Panc1 (cell line): ENCODE measurements at regions not wholly inside any gene's neighbourhood (a gene's known extent, or its start where the extent isn't known, plus 50 kb on each side); places are given as distances from the start of the nearest gene placed in this dataset.

Experiments used
- ATAC-seq: fragments of 200-7000 bp; cut with Tn5 transposase; 2 replicates; pipeline ENCODE4 v1.9.1; 2020; ENCODE audit warnings: mild to moderate bottlenecking, moderate library complexity
- BruUV-seq: library from RNA; stranded (reverse); fragments of 400-500 nt; replicated peaks from 2 replicates; lab custom pipeline; 2021; lab: Mats Ljungman, UMichigan
- CTCF ChIA-PET: fragments of 300-600 bp; sonication (Branson Sonifier 250); formaldehyde crosslinking; loops from one replicate; lab custom pipeline; 2022; ENCODE audit warnings: antibody characterized with exemption; lab: Charles Lee
- POLR2A ChIA-PET: fragments of 300-600 bp; sonication (Branson Sonifier 250); formaldehyde crosslinking; loops from one replicate; lab custom pipeline; 2022; ENCODE audit warnings: antibody characterized with exemption; lab: Charles Lee
- DNase-seq: peaks from one replicate; pipeline ENCODE4 v3.0.0-alpha.2; 2010; ENCODE audit warnings: low read depth, low spot score
- H3K27ac ChIP-seq: 2 replicates; pipeline ENCODE4 v1.5.1; 2011; ENCODE audit warnings: mild to moderate bottlenecking, low read length, inconsistent platforms
- H3K27me3 ChIP-seq: fragments of 200-500 bp; sonication (Bioruptor generic); 2 replicates; pipeline ENCODE4 v1.6.0; 2014; ENCODE audit warnings: low read length, inconsistent platforms; ENCODE audit not compliant: control insufficient read depth, insufficient read depth
- H3K36me3 ChIP-seq: fragments of 200-500 bp; sonication (Bioruptor generic); 2 replicates; pipeline ENCODE4 v1.5.1; 2014; ENCODE audit warnings: inconsistent platforms, mild to moderate bottlenecking, low read length, moderate library complexity; ENCODE audit not compliant: control insufficient read depth, insufficient read depth
- H3K4me1 ChIP-seq: 2 replicates; pipeline ENCODE4 v1.5.1; 2011; ENCODE audit warnings: inconsistent platforms, mild to moderate bottlenecking, low read length, moderate library complexity; ENCODE audit not compliant: control insufficient read depth, insufficient read depth
- H3K4me3 ChIP-seq, 2 experiments: 2 replicates each; pipeline ENCODE4 v1.5.1; 2011 to 2012; ENCODE audit warnings: low read depth in 2 of 2, low read length in 2 of 2, mild to moderate bottlenecking in 2 of 2, inconsistent platforms in 1 of 2, moderate library complexity in 1 of 2
- H3K9me3 ChIP-seq: fragments of 200-500 bp; sonication (Bioruptor generic); 2 replicates; pipeline ENCODE4 v1.5.1; 2014; ENCODE audit warnings: low read depth, mild to moderate bottlenecking, inconsistent platforms, low read length, moderate library complexity; ENCODE audit not compliant: control insufficient read depth, insufficient read depth
- POLR2AphosphoS5 ChIP-seq: IDR thresholded peaks from 2 replicates; pipeline ENCODE4 v1.6.1; 2012; ENCODE audit warnings: mild to moderate bottlenecking, low read depth, low read length, moderate library complexity
- REST ChIP-seq, 2 experiments: IDR thresholded peaks; 2 replicates each; pipeline ENCODE4 v1.6.1; 2011 to 2012; ENCODE audit warnings: low read depth in 2 of 2, control low read depth in 1 of 2, low read length in 1 of 2, mild to moderate bottlenecking in 1 of 2, moderate library complexity in 1 of 2; ENCODE audit not compliant: insufficient read depth in 1 of 2
- SIN3A ChIP-seq: IDR thresholded peaks from 2 replicates; pipeline ENCODE4 v1.6.1; 2012; ENCODE audit warnings: low read depth, mild to moderate bottlenecking, low read length, moderate library complexity, borderline replicate concordance; ENCODE audit not compliant: insufficient read depth
- TCF7L2 ChIP-seq: IDR thresholded peaks from 2 replicates; pipeline ENCODE4 v1.6.1; 2011; ENCODE audit warnings: mild to moderate bottlenecking, low read depth, low read length, inconsistent platforms
- in situ Hi-C: cut with HindIII; loops from 2 replicates; pipeline ENCODE4 v1.10.0; 2016; ENCODE audit warnings: low sequenced_read_pairs, low pct_unique_long_range_greater_than_20kb
- intact Hi-C: fragments of 100-400 bp; cut with micrococcal nuclease; formaldehyde crosslinking; loops from one replicate; pipeline ENCODE4 v1.10.0; 2022; ENCODE audit not compliant: unreplicated experiment
- TF ChIP-seq, protein P1 (sequence below): fragments of 450-650 bp; IDR thresholded peaks from 2 replicates; pipeline ENCODE4 v1.5.1; 2017; ENCODE audit warnings: mild to moderate bottlenecking

GRCh38 chr1:170375082-170375723 is 156.8 kb upstream of the GORAB start:
- no TSS peak for BruUV-seq

DNA sequence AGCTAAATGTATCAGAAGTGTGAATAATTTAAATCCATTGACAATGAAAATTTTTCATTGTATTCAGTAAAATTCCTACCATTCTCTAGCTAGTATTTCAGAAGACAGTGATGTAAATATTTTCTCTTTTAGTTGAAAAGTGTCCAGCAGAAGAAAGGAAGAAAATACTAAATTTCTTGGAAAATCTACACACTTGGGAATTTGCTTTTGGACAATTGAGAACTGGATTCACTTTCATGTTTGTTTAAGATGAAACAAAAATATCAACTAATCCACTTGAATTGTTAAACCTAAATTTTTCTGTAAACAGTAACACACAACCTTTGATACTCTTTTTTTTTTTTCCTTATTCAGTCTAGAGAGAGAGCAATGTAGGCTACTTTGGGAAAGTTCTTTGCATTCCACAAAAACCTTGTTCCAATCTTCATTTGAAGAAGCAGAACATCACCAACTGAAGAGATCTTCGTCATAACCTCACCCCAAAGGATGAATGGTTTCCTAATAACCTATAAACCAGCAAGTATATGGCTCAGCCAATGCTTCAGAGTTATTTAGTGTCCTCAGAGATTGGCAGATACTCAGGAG is 155.1 kb upstream of the GORAB start:
- no peaks in the 10 kb centered on the region for H3K36me3 ChIP-seq
- no peak overlapping the region for H3K27ac ChIP-seq
- intact Hi-C loops = no loop called here
- no TSS peak for BruUV-seq
- in situ Hi-C loops = no loop called here
- TF ChIP-seq REST (IDR thresholded peaks at IDR 0.05; ENCODE audit: insufficient read depth in 1 of 2, low read depth in 2 of 2, low read length in 1 of 2) = no peak
- no peak for TF ChIP-seq TCF7L2
- TF ChIP-seq, protein P1, sequence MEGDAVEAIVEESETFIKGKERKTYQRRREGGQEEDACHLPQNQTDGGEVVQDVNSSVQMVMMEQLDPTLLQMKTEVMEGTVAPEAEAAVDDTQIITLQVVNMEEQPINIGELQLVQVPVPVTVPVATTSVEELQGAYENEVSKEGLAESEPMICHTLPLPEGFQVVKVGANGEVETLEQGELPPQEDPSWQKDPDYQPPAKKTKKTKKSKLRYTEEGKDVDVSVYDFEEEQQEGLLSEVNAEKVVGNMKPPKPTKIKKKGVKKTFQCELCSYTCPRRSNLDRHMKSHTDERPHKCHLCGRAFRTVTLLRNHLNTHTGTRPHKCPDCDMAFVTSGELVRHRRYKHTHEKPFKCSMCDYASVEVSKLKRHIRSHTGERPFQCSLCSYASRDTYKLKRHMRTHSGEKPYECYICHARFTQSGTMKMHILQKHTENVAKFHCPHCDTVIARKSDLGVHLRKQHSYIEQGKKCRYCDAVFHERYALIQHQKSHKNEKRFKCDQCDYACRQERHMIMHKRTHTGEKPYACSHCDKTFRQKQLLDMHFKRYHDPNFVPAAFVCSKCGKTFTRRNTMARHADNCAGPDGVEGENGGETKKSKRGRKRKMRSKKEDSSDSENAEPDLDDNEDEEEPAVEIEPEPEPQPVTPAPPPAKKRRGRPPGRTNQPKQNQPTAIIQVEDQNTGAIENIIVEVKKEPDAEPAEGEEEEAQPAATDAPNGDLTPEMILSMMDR = no peak
- TF ChIP-seq POLR2AphosphoS5 = no peak
- TF ChIP-seq SIN3A = no peak
- H3K9me3 ChIP-seq = no peaks in the 10 kb centered on the region
- DNase-seq (no peak), ATAC-seq (no peak)
- H3K27me3 ChIP-seq = no peaks in the 10 kb centered on the region
- ChIA-PET CTCF (no interaction called here), POLR2A (no interaction called here)
- H3K4me1 ChIP-seq = no peaks in the 10 kb centered on the region
- H3K4me3 ChIP-seq = no peak overlapping the region

More at GRCh38 chr1:170375082-170375723, 156.8 kb upstream of the GORAB start:
- Histone ChIP-seq H3K4me1 (no peaks in the 10 kb centered on the region), H3K9me3 (no peaks in the 10 kb centered on the region), H3K27ac (no peak overlapping the region), H3K27me3 (no peaks in the 10 kb centered on the region), H3K36me3 (no peaks in the 10 kb centered on the region), H3K4me3 (no peak overlapping the region)
- ChIA-PET POLR2A (no interaction called here), CTCF (no interaction called here)
- in situ Hi-C loops = no loop called here
- ATAC-seq (no peak), DNase-seq (no peak)
- TF ChIP-seq SIN3A (no peak), POLR2AphosphoS5 (no peak), REST (IDR thresholded peaks at IDR 0.05; ENCODE audit: insufficient read depth in 1 of 2, low read depth in 2 of 2, low read length in 1 of 2) (no peak), TCF7L2 (no peak)
- TF ChIP-seq, protein P1 = no peak
- intact Hi-C loops = no loop called here
